GM12878 (cell line): ENCODE measurements at regions not wholly inside any gene's neighbourhood (a gene's known extent, or its start where the extent isn't known, plus 50 kb on each side); places are given as distances from the start of the nearest gene placed in this dataset.
"Not testable (repeated sequence)": the region's sequence is repeated elsewhere in the genome, so short reads cannot be mapped to it uniquely, and the experiment has no call there.

Experiments
- ATAC-seq: fragments of 200-7000 bp; cut with Tn5 transposase; 3 replicates; pipeline ENCODE4 v1.9.1; 2020; ENCODE audit warnings: mild to moderate bottlenecking, moderate library complexity
- BruUV-seq: library from RNA; stranded (reverse); fragments of 400-500 nt; replicated peaks from 2 replicates; lab custom pipeline; 2021; lab: Mats Ljungman, UMichigan
- CTCF ChIA-PET: fragments of 300-600 bp; sonication (Branson Sonifier 250); formaldehyde crosslinking; extraction: SDS; loops from one replicate; lab custom pipeline; 2021; ENCODE audit warnings: inconsistent platforms; lab: Yijun Ruan, JAX
- POLR2A ChIA-PET: fragments of 350-600 bp; formaldehyde crosslinking; extraction: SDS; loops from one replicate; lab custom pipeline; 2021; ENCODE audit warnings: inconsistent platforms; lab: Charles Lee
- RAD21 ChIA-PET: fragments of 300-600 bp; sonication (Branson Sonifier 250); formaldehyde crosslinking; loops from one replicate; lab custom pipeline; 2023; ENCODE audit warnings: antibody characterized with exemption; ENCODE audit not compliant: unreplicated experiment; lab: Charles Lee
- SMC1A ChIA-PET: fragments of 300-600 bp; sonication (Branson Sonifier 250); formaldehyde crosslinking; loops from one replicate; lab custom pipeline; 2023; ENCODE audit not compliant: unreplicated experiment, uncharacterized antibody; lab: Charles Lee
- DNase-seq: peaks from one replicate; pipeline ENCODE4 v3.0.0-alpha.2; 2011; ENCODE audit warnings: low read depth, low spot score
- FAIRE-seq: peaks from 3 replicates; lab custom pipeline; 2011; peaks lifted over from hg19 to GRCh38; lab: Jason Lieb, UNC
- H2AFZ ChIP-seq: 2 replicates; pipeline ENCODE4 v1.6.0; 2011; ENCODE audit warnings: low read depth, low read length, control low read depth; ENCODE audit not compliant: control insufficient read depth
- H3K27ac ChIP-seq: 2 replicates; pipeline ENCODE4 v1.5.1; 2011; ENCODE audit warnings: control low read depth; ENCODE audit not compliant: control insufficient read depth, insufficient read depth
- H3K27me3 ChIP-seq, 2 experiments: replicated peaks in 1 of 2; 2 replicates each; pipeline versions ENCODE4 v1.6.0 to v1.6.1; 2011; ENCODE audit warnings: low read length in 1 of 2; ENCODE audit not compliant: control insufficient read depth in 2 of 2, insufficient read depth in 2 of 2
- H3K36me3 ChIP-seq, 2 experiments: 2 replicates each; pipeline ENCODE4 v1.5.1; 2011; ENCODE audit warnings: low read length in 1 of 2; ENCODE audit not compliant: control insufficient read depth in 2 of 2, insufficient read depth in 2 of 2
- H3K4me1 ChIP-seq: 2 replicates; pipeline ENCODE4 v1.6.1; 2011; ENCODE audit warnings: mild to moderate bottlenecking, low read length, moderate library complexity, mixed read lengths; ENCODE audit not compliant: control insufficient read depth, insufficient read depth
- H3K4me2 ChIP-seq: 2 replicates; pipeline ENCODE4 v1.6.0; 2011; ENCODE audit warnings: control low read depth; ENCODE audit not compliant: control insufficient read depth, insufficient read depth
- H3K4me3 ChIP-seq: fragments of 200-600 bp; sonication (generic); 2 replicates; pipeline ENCODE4 v1.5.1; 2016
- H3K79me2 ChIP-seq: 2 replicates; pipeline ENCODE4 v1.6.0; 2011; ENCODE audit warnings: low read length; ENCODE audit not compliant: control insufficient read depth, insufficient read depth
- H3K9ac ChIP-seq: 2 replicates; pipeline ENCODE4 v1.8.0; 2011; ENCODE audit warnings: low read length, control low read depth, mixed read lengths; ENCODE audit not compliant: control insufficient read depth, insufficient read depth
- H3K9me3 ChIP-seq: replicated peaks from 3 replicates; pipeline ENCODE4 v1.5.1; 2011; ENCODE audit warnings: mild to moderate bottlenecking, low read length; ENCODE audit not compliant: control insufficient read depth, insufficient read depth
- H4K20me1 ChIP-seq: 2 replicates; pipeline ENCODE4 v1.6.0; 2011; ENCODE audit not compliant: control insufficient read depth, insufficient read depth
- ASH2L ChIP-seq: fragments of 300-600, 200-600 bp; sonication (generic); IDR thresholded peaks from 2 replicates; pipeline ENCODE4 v1.6.1; 2017; ENCODE audit warnings: low read depth, mild to moderate bottlenecking, borderline replicate concordance
- CREB1 ChIP-seq: IDR thresholded peaks from 2 replicates; pipeline ENCODE4 v1.6.1; 2012; ENCODE audit warnings: low read depth, mild to moderate bottlenecking, inconsistent platforms
- CTCF ChIP-seq, 3 experiments: IDR thresholded peaks in 2 of 3; conservative IDR thresholded peaks in 1 of 3; 2 replicates each; pipeline ENCODE4 v1.5.1; 2011; ENCODE audit warnings: low read depth in 3 of 3, low read length in 3 of 3, mild to moderate bottlenecking in 3 of 3, control low read depth in 2 of 3, moderate library complexity in 2 of 3, inconsistent platforms in 1 of 3, mixed read lengths in 1 of 3; ENCODE audit not compliant: control insufficient read depth in 2 of 3, insufficient read depth in 1 of 3; ENCODE audit errors: extremely low read depth in 1 of 3
- HDAC6 ChIP-seq: fragments of 200-600 bp; sonication (generic); IDR thresholded peaks from one replicate; pipeline ENCODE4 v1.8.0; 2017; ENCODE audit warnings: antibody characterized with exemption; ENCODE audit not compliant: unreplicated experiment
- RAD21 ChIP-seq: IDR thresholded peaks from 2 replicates; pipeline ENCODE4 v1.6.1; 2011; ENCODE audit warnings: mild to moderate bottlenecking, low read depth, low read length, moderate library complexity; ENCODE audit not compliant: insufficient read depth
- SMC3 ChIP-seq: IDR thresholded peaks from 2 replicates; pipeline ENCODE4 v1.6.1; 2011; ENCODE audit warnings: low read length, improper control_type of control experiment, borderline replicate concordance
- WRNIP1 ChIP-seq: IDR thresholded peaks from 2 replicates; pipeline ENCODE4 v1.6.1; 2011; ENCODE audit warnings: low read depth, low read length, improper control_type of control experiment, borderline replicate concordance
- YY1 ChIP-seq: IDR thresholded peaks from 2 replicates; pipeline ENCODE4 v1.6.1; 2011; ENCODE audit warnings: low read depth, mild to moderate bottlenecking, low read length
- ZBTB4 ChIP-seq: fragments of 450-650 bp; formaldehyde crosslinking; IDR thresholded peaks from 2 replicates; pipeline ENCODE4 v1.4.0; 2022; ENCODE audit warnings: mild to moderate bottlenecking, moderate library complexity
- ZZZ3 ChIP-seq: IDR thresholded peaks from 2 replicates; pipeline ENCODE4 v1.6.1; 2011; ENCODE audit warnings: low read depth; ENCODE audit not compliant: control insufficient read depth, insufficient read length
- WGBS: methylation state at CpG from one replicate; pipeline ENCODE4 v1.1.6; 2016; ENCODE audit warnings: low lambda C conversion rate; ENCODE audit not compliant: insufficient replicate concordance, insufficient coverage; ENCODE audit errors: missing lambda C conversion rate; 5-methylcytosine and 5-hydroxymethylcytosine counted together
- in situ Hi-C: fragments of 300-500 bp; cut with MboI; formaldehyde crosslinking; loops from 9 replicates; pipeline ENCODE4 v1.14.3; 2018; ENCODE audit warnings: mixed read lengths
- intact Hi-C: fragments of 100-400 bp; cut with micrococcal nuclease; formaldehyde crosslinking; loops from one replicate; pipeline ENCODE4 v1.14.2; 2022; ENCODE audit not compliant: unreplicated experiment

GRCh38 chr18:57881818-57882413, 78.8 kb upstream of the ATP8B1 start:
- RAD21 ChIA-PET: interaction anchor here (0.6 to 2.0 kb wide), 28 partner anchors 10 to 882 kb away, joined by 3 to 11 read pairs (median 4); partner anchors contain the start of genes NARS1 and NEDD4L
- Histone ChIP-seq H3K27me3 (no peaks in the 10 kb centered on the region), H3K9me3 (peaks cover 5% of the 10 kb centered on the region), H3K9ac (no peak overlapping the region), H3K4me1 (no peaks in the 10 kb centered on the region), H3K4me2 (no peak overlapping the region), H3K4me3 (no peak overlapping the region), H3K79me2 (no peaks in the 10 kb centered on the region), H4K20me1 (no peaks in the 10 kb centered on the region), H3K36me3 (no peaks in the 10 kb centered on the region), H2AFZ (no peak overlapping the region), H3K27ac (no peak overlapping the region)
- in situ Hi-C loops (loop anchor here (10.0 kb wide), 1 partner anchor 243 kb away; no protein-coding TSS in a partner anchor), intact Hi-C loops (loop anchor here (2.0 to 5.0 kb wide), 4 partner anchors 161 to 255 kb away; no protein-coding TSS in a partner anchor)
- no TSS peak for BruUV-seq
- 16% methylated on average over 10 of the region's 10 CpGs for WGBS
- SMC1A ChIA-PET: interaction anchor here (0.8 to 3.1 kb wide), 22 partner anchors 10 to 440 kb away, joined by 3 to 16 read pairs (median 4); no protein-coding TSS in a partner anchor
- peak; percentile 98 for ATAC-seq
- FAIRE-seq: peak; percentile 92
- peak; percentile 32 for DNase-seq
- TF ChIP-seq CTCF (IDR thresholded peaks at IDR 0.05 in 2 of 3, conservative IDR thresholded peaks at IDR 0.05 in 1 of 3; ENCODE audit: control insufficient read depth in 2 of 3, extremely low read depth in 1 of 3, insufficient read depth in 1 of 3, low read depth in 3 of 3, low read length in 3 of 3) (peak; percentile 89 to 94 (median 90); a peak in 5 of 6 replicates), SMC3 (peak; percentile 95), ZZZ3 (no peak), CREB1 (0 out of 2 replicates have a peak, but pooled peaks have one; percentile 18), RAD21 (peak; percentile 93), ZBTB4 (no peak), ASH2L (no peak), YY1 (peak; percentile 68; the same call in 1 of the 2 replicates), HDAC6 (no peak), WRNIP1 (0 out of 2 replicates have a peak, but pooled peaks have one; percentile 65)
- POLR2A ChIA-PET: interaction anchor here (0.5 kb wide), 1 partner anchor 260 kb away, joined by 6 read pairs; the partner anchor contains the start of gene NARS1
- CTCF ChIA-PET: interaction anchor here (0.6 to 2.4 kb wide), 47 partner anchors 8 to 886 kb away, joined by 3 to 30 read pairs (median 4); partner anchors contain the start of gene NEDD4L

- in situ Hi-C loops: loop anchor here (10.0 kb wide), 1 partner anchor 245 kb away; no protein-coding TSS in a partner anchor
These were observed 76.8 kb upstream of the ATP8B1 start for GRCh38 chr18:57879924-57880323.

More at GRCh38 chr18:57879924-57880323, 76.8 kb upstream of the ATP8B1 start:
- CTCF ChIA-PET, H3K9ac ChIP-seq, H3K4me3 ChIP-seq, H3K36me3 ChIP-seq, H2AFZ ChIP-seq, POLR2A ChIA-PET, H3K79me2 ChIP-seq, H3K4me2 ChIP-seq, H4K20me1 ChIP-seq, H3K9me3 ChIP-seq, H3K4me1 ChIP-seq, SMC1A ChIA-PET, H3K27me3 ChIP-seq, BruUV-seq, DNase-seq, RAD21 ChIA-PET, H3K27ac ChIP-seq, ATAC-seq, FAIRE-seq: not testable (repeated sequence)
- intact Hi-C loops: loop anchor here (5.0 kb wide), 2 partner anchors 242 to 257 kb away; no protein-coding TSS in a partner anchor
- 53% methylated on average over 4 of the region's 4 CpGs for WGBS
